WERI-Rb-1 (cell line): ENCODE measurements at regions not wholly inside any gene's neighbourhood (a gene's known extent, or its start where the extent isn't known, plus 50 kb on each side); places are given as distances from the start of the nearest gene placed in this dataset.

ENCODE experiments used
- DNase-seq: peaks from one replicate; pipeline ENCODE4 v3.0.0-alpha.2; 2020
- H3K27ac ChIP-seq: fragments of 250-450 bp; sonication (Bioruptor Pico); 2 replicates; pipeline ENCODE4 v1.5.1; 2020; ENCODE audit warnings: mild to moderate bottlenecking, moderate library complexity
- H3K27me3 ChIP-seq: fragments of 250-450 bp; sonication (Bioruptor Pico); 2 replicates; pipeline ENCODE4 v1.5.1; 2021; ENCODE audit warnings: mild to moderate bottlenecking, low read depth, moderate library complexity; ENCODE audit not compliant: insufficient read depth, severe bottlenecking
- H3K36me3 ChIP-seq: fragments of 250-450 bp; sonication (Bioruptor Pico); 2 replicates; pipeline ENCODE4 v1.5.1; 2020; ENCODE audit warnings: mild to moderate bottlenecking, moderate library complexity
- H3K4me3 ChIP-seq: 2 replicates; pipeline ENCODE4 v1.5.1; 2011; ENCODE audit warnings: low read depth, mild to moderate bottlenecking, control low read depth, low read length
- H3K9me3 ChIP-seq: fragments of 250-450 bp; sonication (Bioruptor Pico); 2 replicates; pipeline ENCODE4 v1.5.1; 2021; ENCODE audit warnings: mild to moderate bottlenecking, moderate library complexity; ENCODE audit not compliant: severe bottlenecking
- TF ChIP-seq, protein P1 (sequence below): IDR thresholded peaks from 2 replicates; pipeline ENCODE4 v1.5.1; 2011; ENCODE audit warnings: low read depth, mild to moderate bottlenecking, control low read depth, inconsistent platforms, low read length

- Histone ChIP-seq H3K27me3 (peaks cover 3% of the 10 kb centered on the region), H3K9me3 (no peaks in the 10 kb centered on the region), H3K36me3 (no peaks in the 10 kb centered on the region), H3K27ac (no peak overlapping the region), H3K4me3 (no peak overlapping the region)
- DNase-seq = no peak
- TF ChIP-seq, protein P1, sequence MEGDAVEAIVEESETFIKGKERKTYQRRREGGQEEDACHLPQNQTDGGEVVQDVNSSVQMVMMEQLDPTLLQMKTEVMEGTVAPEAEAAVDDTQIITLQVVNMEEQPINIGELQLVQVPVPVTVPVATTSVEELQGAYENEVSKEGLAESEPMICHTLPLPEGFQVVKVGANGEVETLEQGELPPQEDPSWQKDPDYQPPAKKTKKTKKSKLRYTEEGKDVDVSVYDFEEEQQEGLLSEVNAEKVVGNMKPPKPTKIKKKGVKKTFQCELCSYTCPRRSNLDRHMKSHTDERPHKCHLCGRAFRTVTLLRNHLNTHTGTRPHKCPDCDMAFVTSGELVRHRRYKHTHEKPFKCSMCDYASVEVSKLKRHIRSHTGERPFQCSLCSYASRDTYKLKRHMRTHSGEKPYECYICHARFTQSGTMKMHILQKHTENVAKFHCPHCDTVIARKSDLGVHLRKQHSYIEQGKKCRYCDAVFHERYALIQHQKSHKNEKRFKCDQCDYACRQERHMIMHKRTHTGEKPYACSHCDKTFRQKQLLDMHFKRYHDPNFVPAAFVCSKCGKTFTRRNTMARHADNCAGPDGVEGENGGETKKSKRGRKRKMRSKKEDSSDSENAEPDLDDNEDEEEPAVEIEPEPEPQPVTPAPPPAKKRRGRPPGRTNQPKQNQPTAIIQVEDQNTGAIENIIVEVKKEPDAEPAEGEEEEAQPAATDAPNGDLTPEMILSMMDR = no peak
Measured at GRCh38 chr3:159608311-159608710, 380.3 kb upstream of the IL12A start.

DNA sequence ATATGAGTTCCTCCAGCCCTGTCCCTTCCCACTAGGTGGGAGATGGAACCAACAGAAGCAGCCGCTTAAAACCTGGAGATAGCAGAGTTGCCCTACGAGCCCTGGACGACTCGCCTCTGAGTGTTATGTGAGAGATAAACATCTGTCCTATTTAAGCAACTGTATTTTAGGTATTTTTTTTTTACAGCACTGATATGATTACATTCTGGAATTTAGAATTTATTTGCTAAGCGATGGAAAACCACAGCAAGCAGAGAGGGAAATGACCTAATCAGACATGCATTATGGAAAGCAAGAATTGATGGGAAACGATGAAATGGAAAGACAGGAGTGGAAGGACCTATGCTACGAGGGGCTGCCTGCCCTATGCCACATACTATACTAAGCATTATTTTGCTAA lies 379.0 kb upstream of the IL12A start:
- Histone ChIP-seq H3K27me3 (peaks cover 3% of the 10 kb centered on the region), H3K4me3 (no peak overlapping the region), H3K27ac (no peak overlapping the region), H3K9me3 (no peaks in the 10 kb centered on the region), H3K36me3 (no peaks in the 10 kb centered on the region)
- DNase-seq = no peak
- TF ChIP-seq, protein P1 = no peak

DNA sequence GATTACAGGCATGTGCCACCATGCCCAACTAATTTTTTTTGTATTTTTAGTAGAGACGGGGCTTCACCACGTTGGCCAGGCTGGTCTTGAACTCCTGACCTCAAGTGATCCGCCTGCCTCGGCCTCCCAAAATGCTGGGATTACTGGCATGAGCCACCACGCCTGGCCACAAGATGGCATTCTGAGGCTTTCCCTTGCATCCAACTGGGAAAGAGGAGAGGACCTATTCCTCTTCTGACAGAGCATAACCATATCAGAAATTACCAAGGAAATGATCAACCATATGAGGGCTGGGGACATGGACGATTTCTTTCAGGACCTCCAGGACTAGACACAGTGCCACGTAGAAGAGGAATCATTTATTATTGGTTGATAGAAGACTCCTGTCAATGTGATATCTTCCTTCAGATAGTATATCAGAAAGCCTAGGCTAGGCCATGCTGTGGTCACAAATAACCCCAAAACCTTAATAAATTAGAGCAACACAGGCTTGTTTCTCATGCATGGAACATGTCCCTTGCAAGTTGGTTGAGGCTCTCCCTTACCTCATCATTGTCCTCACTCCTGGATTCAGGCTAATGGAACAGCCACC lies 372.3 kb upstream of the IL12A start:
- peak; percentile 44 for DNase-seq
- no peak overlapping the region for H3K4me3 ChIP-seq
- no peaks in the 10 kb centered on the region for H3K9me3 ChIP-seq
- H3K27ac ChIP-seq = no peak overlapping the region
- TF ChIP-seq, protein P1 = peak; percentile 56
- no peaks in the 10 kb centered on the region for H3K36me3 ChIP-seq
- no peaks in the 10 kb centered on the region for H3K27me3 ChIP-seq

- no peak overlapping the region for H3K27ac ChIP-seq
- DNase-seq = peak; percentile 18
- no peaks in the 10 kb centered on the region for H3K36me3 ChIP-seq
- TF ChIP-seq, protein P1 = no peak
- no peak overlapping the region for H3K4me3 ChIP-seq
- no peaks in the 10 kb centered on the region for H3K9me3 ChIP-seq
- no peaks in the 10 kb centered on the region for H3K27me3 ChIP-seq
Measured at GRCh38 chr3:159619341-159619885, 369.2 kb upstream of the IL12A start.

- H3K9me3 ChIP-seq = no peaks in the 10 kb centered on the region
- DNase-seq = no peak
Measured at GRCh38 chr3:159620281-159620680, 368.4 kb upstream of the IL12A start.

More at GRCh38 chr3:159620281-159620680, 368.4 kb upstream of the IL12A start:
- Histone ChIP-seq H3K4me3 (no peak overlapping the region), H3K36me3 (no peaks in the 10 kb centered on the region), H3K27ac (no peak overlapping the region), H3K27me3 (no peaks in the 10 kb centered on the region)
- TF ChIP-seq, protein P1 = no peak
